HG03060 (cell line): ENCODE measurements at regions not wholly inside any gene's neighbourhood (a gene's known extent, or its start where the extent isn't known, plus 50 kb on each side); places are given as distances from the start of the nearest gene placed in this dataset.

Experiments
- ATAC-seq: cut with Tn5 transposase; IDR thresholded peaks from one replicate; pipeline ENCODE4 v1.9.1; 2021; ENCODE audit warnings: low read depth, moderate number of reproducible peaks; ENCODE audit not compliant: unreplicated experiment

GRCh38 chr2:120826716-120827410, 91.2 kb downstream of the GLI2 start:
- ATAC-seq: no peak

DNA sequence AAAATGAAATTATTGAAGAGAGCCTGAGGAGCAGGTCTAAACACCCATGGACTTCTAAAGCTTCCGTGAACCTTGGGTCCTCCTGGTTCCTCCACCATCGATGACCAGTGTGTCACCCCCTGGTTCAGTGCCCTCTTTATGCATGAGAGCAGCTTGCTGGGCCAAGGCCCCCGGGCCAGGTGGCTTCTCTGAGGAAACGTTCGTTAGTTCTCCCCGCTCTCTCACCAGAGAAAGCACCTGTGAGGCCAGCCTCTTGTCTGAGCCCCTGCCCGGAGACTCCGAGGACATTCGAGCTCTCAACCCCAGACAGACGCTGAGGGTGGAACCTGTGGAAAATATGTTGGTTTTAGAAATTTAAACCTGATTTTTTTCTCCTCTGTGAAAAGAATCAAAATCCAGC, 92.4 kb downstream of the GLI2 start:
- ATAC-seq: no peak

- no peak for ATAC-seq
Observed at GRCh38 chr2:120828829-120829632, 93.4 kb downstream of the GLI2 start.

DNA sequence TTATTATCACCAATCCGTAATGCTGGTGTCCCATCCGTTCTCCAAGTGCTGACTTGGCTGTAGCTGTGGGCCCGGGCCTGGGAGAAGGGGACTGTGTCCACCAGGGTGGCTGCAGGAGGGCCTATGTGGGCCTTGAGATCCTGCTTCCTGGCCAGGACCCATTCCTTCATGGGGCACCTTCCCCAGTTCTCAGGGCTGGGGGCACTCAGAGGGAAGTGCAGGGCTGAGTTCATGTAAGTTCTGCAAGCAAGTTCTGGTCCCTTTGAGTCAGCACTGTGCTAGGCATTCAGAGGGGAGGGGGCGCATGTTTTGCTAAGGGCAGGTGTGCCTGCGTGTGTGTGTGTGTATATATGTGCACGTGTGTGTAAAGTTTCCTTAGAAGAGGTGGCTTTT, 94.0 kb downstream of the GLI2 start:
- ATAC-seq: no peak

DNA sequence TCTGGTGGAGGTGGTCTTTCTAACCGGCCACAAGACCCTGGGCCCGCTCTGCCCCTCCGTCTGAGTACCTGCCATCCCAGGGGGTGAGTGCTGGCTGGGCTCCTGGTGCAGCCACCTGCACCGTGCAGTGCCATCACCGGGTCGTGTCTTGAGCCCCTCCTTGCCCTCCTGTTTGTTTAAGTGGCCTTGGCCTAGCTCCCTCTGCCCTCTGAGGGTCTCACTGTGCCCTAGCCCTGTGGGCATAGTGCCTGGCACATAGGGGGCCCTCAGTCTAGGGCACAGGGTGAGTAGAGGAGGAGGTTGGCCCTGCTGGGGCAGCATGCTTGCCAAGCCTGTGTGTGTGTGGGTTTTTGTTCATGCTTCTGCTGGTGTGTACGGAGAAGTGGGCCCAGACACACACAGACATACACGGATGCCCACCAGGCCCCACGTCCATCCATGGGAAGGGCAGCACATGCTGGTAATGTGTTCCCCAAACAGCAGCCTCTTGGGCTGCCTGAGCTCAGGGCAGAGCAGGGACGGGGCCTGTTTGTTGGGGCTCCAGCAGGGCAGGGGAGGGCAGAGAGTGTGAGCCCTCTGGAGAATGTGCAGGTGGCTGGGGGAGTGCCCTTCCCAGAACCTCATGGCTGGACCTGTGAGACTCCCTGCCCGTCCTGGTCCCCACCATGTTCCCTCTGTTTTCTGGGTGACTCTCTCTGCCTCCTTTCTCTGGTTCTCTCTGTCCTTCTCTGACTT, 94.6 kb downstream of the GLI2 start:
- no peak for ATAC-seq

DNA sequence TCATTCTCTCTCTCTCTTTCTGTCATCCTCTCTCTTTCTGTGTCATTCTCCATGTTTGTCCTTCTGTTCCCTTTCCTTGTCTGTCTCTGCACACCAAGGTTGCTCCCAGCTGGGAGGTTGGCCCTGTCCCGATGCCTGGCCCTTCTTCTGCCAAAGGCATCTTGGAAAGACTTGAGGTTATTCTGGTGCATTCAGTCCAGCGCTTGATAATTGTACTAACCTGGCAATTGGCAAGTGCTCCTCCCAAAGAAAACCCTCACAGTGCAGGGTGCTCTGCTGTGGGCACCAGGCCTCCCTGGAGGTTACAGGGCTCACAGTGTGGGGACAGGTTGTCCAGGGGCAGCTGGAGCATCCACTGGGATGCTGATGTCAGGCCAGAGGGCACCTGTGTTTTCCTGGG, 95.4 kb downstream of the GLI2 start:
- no peak for ATAC-seq

DNA sequence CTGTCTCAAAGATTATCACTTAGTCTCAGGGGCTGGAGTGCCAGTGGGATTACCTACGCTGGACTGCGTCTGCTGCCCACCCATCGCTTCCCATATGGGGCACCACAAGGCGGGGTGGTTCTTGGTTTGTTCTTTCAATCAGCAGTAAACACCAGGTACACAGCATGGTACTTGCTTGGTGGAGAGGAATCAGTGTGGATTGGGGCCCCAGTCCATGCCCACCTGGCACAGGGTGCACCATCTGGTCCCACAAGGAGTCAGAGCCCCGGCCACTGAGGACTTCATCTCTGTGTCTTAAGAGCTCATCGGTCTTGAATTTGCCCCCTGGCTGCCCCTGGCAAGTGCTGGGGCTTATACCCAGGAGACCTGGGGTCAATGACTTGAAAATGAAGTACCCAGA, 96.2 kb downstream of the GLI2 start:
- ATAC-seq: no peak

- no peak for ATAC-seq
Observed at GRCh38 chr2:120832296-120833070, 96.8 kb downstream of the GLI2 start.

DNA sequence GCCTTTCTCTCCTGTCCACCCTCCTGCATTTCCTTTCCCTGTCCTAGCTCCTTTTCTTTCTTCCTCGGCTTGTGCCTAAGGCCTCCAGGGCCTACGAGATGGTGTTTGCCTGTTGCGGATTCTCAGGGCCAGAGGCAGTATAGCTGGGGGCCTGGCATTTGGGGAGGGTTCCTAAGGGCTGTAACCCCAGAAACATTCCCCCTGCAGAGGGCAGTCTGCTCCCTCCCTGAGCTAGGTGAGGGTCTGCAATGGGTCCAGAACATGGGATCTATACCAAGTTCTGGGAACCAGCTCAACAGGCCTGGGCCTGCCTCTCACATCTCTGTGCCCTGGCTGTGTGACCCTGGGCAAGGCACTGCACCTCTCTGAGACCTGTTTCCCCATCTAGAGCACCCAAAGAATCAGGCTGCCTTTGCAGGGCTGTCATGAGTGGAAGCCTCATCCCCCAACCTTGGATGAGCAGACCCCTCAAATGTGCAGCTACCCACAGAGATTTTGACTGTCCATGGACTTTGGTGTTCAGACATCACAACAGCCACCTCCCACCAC, 97.5 kb downstream of the GLI2 start:
- no peak for ATAC-seq

GRCh38 chr2:120834206-120834605, 98.5 kb downstream of the GLI2 start:
- ATAC-seq: no peak

GRCh38 chr2:120836281-120836680, 100.6 kb downstream of the GLI2 start:
- ATAC-seq: no peak

DNA sequence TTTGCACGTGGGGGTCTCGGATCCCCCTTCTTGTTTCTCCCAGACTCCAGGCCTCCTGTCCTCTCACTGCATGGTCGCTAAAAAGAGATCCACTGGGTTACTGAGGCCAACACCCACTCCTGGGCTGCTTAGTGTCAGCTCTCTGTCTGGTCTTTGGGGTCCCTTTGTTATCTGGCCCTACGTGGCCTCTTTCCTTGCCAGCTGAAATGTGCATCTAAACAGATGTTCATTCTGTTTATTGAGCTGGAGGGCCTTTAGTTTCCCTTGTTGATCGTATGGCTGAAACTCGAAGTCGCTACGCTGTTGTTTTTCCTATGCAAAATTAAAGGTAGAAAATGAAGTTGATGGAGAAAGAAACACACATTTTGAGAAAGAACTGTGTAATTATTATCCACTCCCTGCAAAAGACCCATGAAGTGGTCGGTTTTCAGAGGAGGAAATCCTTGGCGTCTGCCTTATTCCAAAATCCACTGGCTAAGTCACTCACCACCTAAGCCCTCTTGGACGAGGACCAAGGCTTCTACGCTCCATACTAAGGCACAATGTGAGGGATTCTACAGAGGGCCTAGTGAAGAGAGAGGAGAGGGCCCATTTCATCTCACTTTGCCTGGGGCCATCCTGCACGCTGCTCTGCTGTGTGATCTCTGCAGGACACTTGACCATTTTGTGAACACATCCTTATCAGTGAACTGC, 105.3 kb downstream of the GLI2 start:
- ATAC-seq: no peak

GRCh38 chr2:120842456-120843439, 107.1 kb downstream of the GLI2 start:
- ATAC-seq: no peak

DNA sequence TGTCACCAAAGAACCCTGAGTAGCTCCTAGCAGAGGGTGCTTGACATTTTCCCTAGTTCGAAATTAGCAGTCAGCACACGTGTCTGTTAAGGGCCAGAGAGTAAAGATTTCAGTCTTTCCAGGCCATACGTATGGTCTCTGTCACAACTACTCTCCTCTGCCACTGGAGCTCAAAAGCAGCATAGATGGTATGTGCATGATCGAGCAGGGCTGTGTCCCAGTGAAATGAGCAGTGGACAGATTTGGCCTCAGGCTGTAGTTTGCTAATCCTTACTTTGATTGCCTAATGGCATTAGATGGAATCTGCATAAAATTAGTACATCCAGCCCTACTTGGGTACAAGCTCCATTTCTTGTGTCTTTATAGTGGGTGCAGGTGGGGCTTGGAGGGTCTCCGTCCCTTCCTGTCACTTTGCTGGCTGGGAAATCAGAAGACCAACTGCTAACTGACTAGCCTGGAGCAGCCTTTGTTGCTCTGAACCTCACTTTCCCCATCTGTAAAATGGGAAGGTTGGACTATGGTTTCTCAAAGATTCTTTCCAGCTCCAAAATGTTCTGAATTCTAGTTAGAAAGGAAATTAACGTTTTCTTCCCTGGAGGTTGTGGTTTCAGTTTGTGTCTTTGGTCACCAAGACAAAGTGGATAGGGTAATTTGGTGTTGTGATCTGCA, 108.5 kb downstream of the GLI2 start:
- ATAC-seq: no peak

GRCh38 chr2:120845277-120845676, 109.6 kb downstream of the GLI2 start:
- no peak for ATAC-seq

DNA sequence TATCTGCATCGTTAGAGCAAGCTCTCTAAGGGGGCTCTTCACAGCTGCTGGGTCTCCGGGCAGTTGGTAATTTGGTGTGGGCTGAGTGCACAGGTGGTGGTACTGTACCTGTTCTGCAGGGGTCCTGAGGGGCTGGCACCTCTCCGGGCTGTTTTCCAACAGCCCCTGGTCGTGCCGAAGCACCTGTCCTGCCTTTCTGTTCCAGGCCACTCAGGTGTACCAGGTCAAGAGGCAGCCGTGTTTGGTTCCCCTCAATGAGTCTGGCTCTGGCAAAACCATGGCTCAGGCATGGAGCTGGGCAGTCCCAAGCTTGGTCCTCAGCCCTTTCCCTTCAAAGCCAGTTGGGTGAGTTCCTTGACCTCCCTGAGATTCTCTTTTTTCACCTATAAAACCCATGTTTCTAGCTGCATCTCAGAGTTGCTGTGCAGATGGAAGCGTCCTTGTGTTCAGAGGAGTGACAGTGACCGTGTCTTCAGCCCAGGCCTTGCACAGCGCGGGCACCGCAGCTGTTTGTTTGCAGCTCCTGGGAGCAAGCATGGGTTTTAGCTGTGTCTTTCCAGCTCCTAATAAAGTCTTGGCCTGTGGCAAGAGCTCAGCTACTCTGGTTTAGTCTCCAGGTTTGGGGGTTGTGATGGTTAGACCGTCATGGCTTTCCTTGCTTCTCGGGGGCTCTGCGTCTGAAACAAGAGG, 110.9 kb downstream of the GLI2 start:
- ATAC-seq: no peak

DNA sequence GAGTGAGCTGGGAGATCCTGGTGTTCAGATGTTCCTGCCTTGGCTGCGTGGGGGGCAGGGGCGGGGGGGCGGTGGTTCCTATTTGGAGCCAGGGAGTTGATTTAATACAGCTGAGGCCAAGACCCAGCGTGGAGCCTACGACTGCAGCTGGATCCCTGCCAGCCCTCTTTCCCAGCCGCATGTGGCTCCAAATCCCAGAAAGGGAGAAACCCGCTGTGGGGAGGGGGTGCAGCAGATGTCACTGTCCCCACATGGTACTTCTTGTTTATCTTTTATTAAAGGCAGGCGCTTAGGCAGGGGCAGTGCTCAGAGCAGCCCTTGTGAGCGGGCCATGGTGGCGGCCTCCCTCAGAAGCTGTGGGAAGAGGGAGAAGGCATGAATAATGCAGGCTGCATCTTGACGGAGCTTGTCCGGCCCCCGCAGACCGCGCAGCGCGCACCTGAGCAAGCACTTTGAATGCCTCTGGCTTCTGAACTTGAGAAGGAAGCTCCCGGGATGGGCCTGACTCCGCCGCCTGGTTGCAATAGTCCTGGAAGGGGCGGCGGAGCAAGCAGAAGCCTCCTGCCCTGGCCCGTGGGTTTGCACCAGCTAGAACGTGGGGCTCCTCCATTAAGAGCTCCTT, 112.1 kb downstream of the GLI2 start:
- no peak for ATAC-seq
